ENCODE measurements at regions not wholly inside any gene's neighbourhood (a gene's known extent, or its start where the extent isn't known, plus 50 kb on each side); places are given as distances from the start of the nearest gene placed in this dataset.

DNA sequence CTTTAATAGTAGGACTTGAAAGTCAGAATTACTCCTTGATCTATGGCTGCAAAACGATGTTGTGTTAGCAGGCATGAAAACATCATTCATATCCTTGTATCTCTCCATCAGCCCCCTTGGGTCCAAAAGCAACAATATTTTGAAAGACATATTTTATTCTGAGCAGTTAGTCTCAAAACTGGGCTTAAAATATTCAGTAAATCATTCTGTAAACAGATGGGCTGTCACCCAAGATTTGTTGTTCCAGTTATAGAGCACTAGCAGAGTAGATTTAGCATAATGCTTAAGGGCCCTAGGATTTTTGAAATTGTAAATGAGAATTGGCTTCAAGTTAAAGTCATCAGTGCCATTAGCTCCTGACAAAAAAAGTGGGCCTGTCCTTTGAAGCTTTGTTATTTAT lies 1565.6 kb downstream of the STIM2 start:
- no peak for DNase-seq (ENCODE audit: low read depth)
- H3K4me3 ChIP-seq (ENCODE audit: low read depth, low read length) = no peak overlapping the region
- TF ChIP-seq, protein P1, sequence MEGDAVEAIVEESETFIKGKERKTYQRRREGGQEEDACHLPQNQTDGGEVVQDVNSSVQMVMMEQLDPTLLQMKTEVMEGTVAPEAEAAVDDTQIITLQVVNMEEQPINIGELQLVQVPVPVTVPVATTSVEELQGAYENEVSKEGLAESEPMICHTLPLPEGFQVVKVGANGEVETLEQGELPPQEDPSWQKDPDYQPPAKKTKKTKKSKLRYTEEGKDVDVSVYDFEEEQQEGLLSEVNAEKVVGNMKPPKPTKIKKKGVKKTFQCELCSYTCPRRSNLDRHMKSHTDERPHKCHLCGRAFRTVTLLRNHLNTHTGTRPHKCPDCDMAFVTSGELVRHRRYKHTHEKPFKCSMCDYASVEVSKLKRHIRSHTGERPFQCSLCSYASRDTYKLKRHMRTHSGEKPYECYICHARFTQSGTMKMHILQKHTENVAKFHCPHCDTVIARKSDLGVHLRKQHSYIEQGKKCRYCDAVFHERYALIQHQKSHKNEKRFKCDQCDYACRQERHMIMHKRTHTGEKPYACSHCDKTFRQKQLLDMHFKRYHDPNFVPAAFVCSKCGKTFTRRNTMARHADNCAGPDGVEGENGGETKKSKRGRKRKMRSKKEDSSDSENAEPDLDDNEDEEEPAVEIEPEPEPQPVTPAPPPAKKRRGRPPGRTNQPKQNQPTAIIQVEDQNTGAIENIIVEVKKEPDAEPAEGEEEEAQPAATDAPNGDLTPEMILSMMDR (IDR thresholded peaks at IDR 0.05; ENCODE audit: control insufficient read depth, extremely low read depth, insufficient read depth) = no peak

DNA sequence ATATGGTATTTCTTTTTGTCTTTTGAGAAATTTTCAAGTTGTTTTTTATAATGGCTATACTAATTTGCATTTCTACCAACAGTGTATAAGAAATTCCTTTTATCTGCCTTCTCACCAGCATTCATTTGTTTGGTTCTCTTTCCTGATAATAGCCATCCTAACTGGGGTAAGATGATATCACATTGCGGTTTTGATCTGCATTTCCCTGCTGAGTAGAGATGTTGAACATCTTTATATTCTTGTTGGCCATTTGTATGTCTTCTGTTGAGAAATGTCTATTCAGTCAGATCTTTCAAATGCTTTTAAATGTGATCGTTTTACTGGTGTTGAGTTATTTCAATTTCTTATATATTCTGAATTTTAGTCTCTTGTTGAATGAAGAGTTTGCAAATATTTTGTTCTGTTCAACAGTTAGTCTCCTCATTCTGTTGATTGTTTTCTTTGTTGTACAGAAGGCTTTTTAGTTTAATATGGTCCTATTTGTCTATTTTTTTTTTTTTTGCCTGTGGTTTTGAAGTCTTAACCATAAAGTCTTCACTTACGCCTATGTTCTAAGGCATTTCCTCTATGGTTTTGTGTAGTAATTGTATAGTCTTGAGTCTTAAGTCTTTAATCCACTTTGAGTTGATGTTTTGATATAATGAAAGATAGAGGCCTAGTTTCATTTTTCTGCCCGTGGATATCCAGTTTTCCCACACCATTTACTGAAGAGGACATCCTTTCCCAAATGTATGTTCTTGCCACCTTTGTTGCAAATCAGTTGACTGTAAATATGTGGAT lies 1566.9 kb downstream of the STIM2 start:
- TF ChIP-seq, protein P1 (IDR thresholded peaks at IDR 0.05; ENCODE audit: control insufficient read depth, extremely low read depth, insufficient read depth) = no peak
- no peak overlapping the region for H3K4me3 ChIP-seq (ENCODE audit: low read depth, low read length)
- DNase-seq (ENCODE audit: low read depth) = no peak

DNA sequence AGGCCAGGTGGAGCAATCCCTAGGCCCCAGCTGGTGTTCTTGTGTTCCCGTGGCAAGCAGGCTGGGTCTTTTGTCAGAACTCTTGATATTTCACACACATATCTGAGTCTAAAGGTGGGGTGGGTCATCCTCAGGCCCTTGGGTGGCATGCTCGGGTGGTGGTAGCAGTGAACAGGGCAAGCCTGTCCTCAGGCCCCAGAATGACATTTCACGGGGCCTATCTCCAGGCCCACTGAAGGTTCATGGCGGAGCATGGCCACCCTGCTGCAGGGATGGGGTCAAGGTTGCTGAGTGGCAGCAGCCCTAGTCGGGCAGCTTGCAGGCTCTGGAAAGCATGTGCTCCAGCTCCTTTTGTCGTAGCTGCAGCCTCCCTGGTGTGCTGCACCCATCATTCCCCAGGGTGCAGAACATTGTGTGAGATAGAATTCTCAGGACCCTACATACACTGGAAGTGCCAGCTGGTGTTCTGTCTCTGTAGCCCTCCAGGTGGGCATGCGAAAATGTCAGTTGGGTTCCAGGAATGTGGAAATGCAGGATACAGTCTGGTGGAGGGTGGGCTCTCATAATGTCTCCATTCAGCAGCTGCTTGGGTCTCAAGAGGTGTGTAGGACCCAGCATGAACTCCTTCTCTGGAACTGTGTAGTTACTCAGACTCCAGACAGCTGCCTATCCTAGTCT lies 1571.8 kb downstream of the STIM2 start:
- no peak overlapping the region for H3K4me3 ChIP-seq (ENCODE audit: low read depth, low read length)
- DNase-seq (ENCODE audit: low read depth) = no peak
- TF ChIP-seq, protein P1 (IDR thresholded peaks at IDR 0.05; ENCODE audit: control insufficient read depth, extremely low read depth, insufficient read depth) = no peak

DNA sequence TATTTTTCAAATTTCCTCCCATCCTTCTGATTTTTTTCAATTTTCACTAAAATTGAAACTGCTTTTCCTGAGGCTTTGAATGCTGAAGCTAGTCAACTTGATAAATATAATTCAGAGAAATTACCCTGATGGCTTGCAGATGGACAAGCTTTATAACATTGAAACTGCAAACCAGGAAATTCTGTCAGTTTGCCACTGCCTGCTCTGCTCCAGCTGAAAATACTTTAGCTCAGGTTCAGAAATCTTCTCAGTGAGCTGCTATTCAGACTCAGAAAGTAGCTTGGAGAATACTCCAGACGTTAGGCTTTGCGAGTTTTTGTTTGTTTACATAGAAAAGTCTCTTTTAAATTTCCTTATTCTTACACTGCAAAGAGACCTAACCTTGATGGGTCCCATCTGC lies 1574.7 kb downstream of the STIM2 start:
- no peak for DNase-seq (ENCODE audit: low read depth)
- TF ChIP-seq, protein P1 (IDR thresholded peaks at IDR 0.05; ENCODE audit: control insufficient read depth, extremely low read depth, insufficient read depth) = no peak
- no peak overlapping the region for H3K4me3 ChIP-seq (ENCODE audit: low read depth, low read length)

DNA sequence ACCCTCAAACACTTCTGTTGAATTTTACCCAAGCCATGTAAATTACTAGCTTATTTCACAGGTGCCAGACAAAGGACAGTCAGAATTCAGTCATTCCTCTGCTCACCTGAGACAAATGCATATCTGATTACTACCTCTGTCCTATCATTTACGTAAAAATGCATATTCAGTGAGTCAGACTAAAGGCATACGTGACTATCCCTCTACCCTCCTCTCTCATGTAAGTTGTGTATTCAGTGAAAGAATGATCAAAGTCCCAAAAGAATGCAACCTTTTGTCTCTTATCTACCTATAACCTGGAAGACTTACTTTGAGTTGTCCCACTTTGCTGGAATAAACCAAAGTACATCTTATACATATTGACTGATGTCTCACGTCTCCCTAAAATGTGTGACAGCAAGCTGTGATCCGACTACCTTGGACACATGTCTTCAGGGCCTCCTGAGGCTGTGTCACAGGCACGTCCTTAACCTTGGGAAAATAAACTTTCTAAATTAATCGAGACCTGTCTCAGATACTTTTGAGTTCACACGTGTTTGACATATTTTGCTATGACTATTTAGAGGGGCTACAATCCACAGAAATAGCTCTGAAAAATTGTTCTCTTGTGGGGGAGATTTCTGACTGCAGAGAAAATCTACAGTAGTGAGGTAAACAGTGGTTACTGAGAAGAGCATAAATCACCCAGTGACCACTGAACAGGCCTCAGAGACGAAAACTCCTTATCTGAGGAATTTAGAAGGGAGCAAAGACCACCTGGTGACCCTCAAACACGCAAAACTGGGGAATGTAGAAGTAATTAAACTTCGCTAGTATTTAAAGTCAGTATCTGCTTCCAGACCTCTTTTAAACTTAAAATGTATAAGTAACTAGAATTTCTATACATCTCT lies 1575.8 kb downstream of the STIM2 start:
- TF ChIP-seq, protein P1 (IDR thresholded peaks at IDR 0.05; ENCODE audit: control insufficient read depth, extremely low read depth, insufficient read depth) = no peak
- no peak for DNase-seq (ENCODE audit: low read depth)
- H3K4me3 ChIP-seq (ENCODE audit: low read depth, low read length) = no peak overlapping the region

DNA sequence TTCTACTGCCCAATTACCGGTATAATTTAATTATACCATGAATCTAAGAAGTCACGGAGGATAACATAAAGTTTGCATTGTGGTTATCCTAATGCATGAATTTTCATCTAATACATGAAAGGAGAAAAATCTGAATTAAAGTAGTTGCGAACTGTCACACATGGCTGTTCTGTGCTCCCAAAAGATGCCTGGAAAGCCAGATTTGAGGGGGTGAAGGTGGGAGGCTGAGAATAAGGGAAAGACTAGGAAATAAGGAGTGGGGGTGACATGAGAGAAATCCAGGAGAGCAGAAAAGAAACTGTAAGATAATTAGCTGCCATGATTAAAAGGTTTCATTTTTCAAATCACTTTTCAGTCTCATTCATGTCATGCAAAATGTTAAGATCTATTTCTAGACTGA lies 1582.7 kb downstream of the STIM2 start:
- TF ChIP-seq, protein P1 (IDR thresholded peaks at IDR 0.05; ENCODE audit: control insufficient read depth, extremely low read depth, insufficient read depth) = no peak
- no peak for DNase-seq (ENCODE audit: low read depth)

More for the DNA sequence above, 1582.7 kb downstream of the STIM2 start:
- H3K4me3 ChIP-seq (ENCODE audit: low read depth, low read length) = no peak overlapping the region

All from LNCaP clone FGC (cell line).